DMS 273 (cell line): ENCODE measurements at regions not wholly inside any gene's neighbourhood (a gene's known extent, or its start where the extent isn't known, plus 50 kb on each side); places are given as distances from the start of the nearest gene placed in this dataset.
"Not testable (repeated sequence)": the region's sequence is repeated elsewhere in the genome, so short reads cannot be mapped to it uniquely, and the experiment has no call there.

Source experiments
- DNase-seq: peaks from one replicate; lab custom pipeline; 2025; ENCODE audit not compliant: unreplicated experiment; lab: John Stamatoyannopoulos, UW

GRCh38 chr2:146403546-146404160, 1441.2 kb upstream of the ACVR2A start:
- not testable (repeated sequence) for DNase-seq

GRCh38 chr2:146392631-146393030, 1452.2 kb upstream of the ACVR2A start:
- DNase-seq = no peak

- no peak for DNase-seq
Observed at GRCh38 chr2:146392186-146392585, 1452.6 kb upstream of the ACVR2A start.

GRCh38 chr2:146388757-146389156, 1456.1 kb upstream of the ACVR2A start:
- no peak for DNase-seq

GRCh38 chr2:146386096-146386495, 1458.7 kb upstream of the ACVR2A start:
- no peak for DNase-seq

- DNase-seq = no peak
Observed at GRCh38 chr2:146385031-146385430, 1459.8 kb upstream of the ACVR2A start.

- no peak for DNase-seq
Observed at GRCh38 chr2:146376511-146377064, 1468.2 kb upstream of the ACVR2A start.

GRCh38 chr2:146374505-146374904, 1470.3 kb upstream of the ACVR2A start:
- DNase-seq = no peak

- not testable (repeated sequence) for DNase-seq
Observed at GRCh38 chr2:146371364-146371763, 1473.5 kb upstream of the ACVR2A start.

GRCh38 chr2:146370826-146371225, 1474.0 kb upstream of the ACVR2A start:
- DNase-seq = no peak

- DNase-seq = no peak
Observed at GRCh38 chr2:146366276-146366675, 1478.6 kb upstream of the ACVR2A start.

GRCh38 chr2:146365041-146365440, 1479.8 kb upstream of the ACVR2A start:
- DNase-seq = no peak

GRCh38 chr2:146363731-146364130, 1481.1 kb upstream of the ACVR2A start:
- no peak for DNase-seq

- DNase-seq = no peak
Observed at GRCh38 chr2:146351689-146352088, 1493.1 kb upstream of the ACVR2A start.

GRCh38 chr2:146349334-146349733, 1495.5 kb upstream of the ACVR2A start:
- DNase-seq = no peak

GRCh38 chr2:146324951-146325350, 1519.9 kb upstream of the ACVR2A start:
- no peak for DNase-seq

- DNase-seq = no peak
Observed at GRCh38 chr2:146323564-146323963, 1521.3 kb upstream of the ACVR2A start.

- no peak for DNase-seq
Observed at GRCh38 chr2:146321175-146321574, 1523.7 kb upstream of the ACVR2A start.

GRCh38 chr2:146317959-146318358, 1526.9 kb upstream of the ACVR2A start:
- DNase-seq = no peak

GRCh38 chr2:146312899-146313298, 1531.9 kb upstream of the ACVR2A start:
- DNase-seq = peak; percentile 32

- DNase-seq = no peak
Observed at GRCh38 chr2:146305164-146305563, 1539.7 kb upstream of the ACVR2A start.

GRCh38 chr2:146301287-146301686, 1543.5 kb upstream of the ACVR2A start:
- DNase-seq = no peak

- DNase-seq = no peak
Observed at GRCh38 chr2:146295080-146295670, 1549.7 kb upstream of the ACVR2A start.
